Adrenal gland (tissue), 9 donors: ENCODE measurements at regions not wholly inside any gene's neighbourhood (a gene's known extent, or its start where the extent isn't known, plus 50 kb on each side); places are given as distances from the start of the nearest gene placed in this dataset.
"Not testable (repeated sequence)": the region's sequence is repeated elsewhere in the genome, so short reads cannot be mapped to it uniquely, and the experiment has no call there.

Source experiments
- DNase-seq, 7 donors: peaks; one replicate each; pipeline ENCODE4 v3.0.0-alpha.2; 2019 to 2020
- H3K27ac ChIP-seq, 5 donors: fragments of 200-600 bp; sonication (generic) in 4 of 5; 1 replicate in 3 of 5; 2 replicates in 2 of 5; pipeline versions ENCODE4 v1.5.1 to v1.8.0; 2016 to 2020; ENCODE audit warnings: mild to moderate bottlenecking in 1 of 5
- H3K27me3 ChIP-seq: fragments of 200-600 bp; 2 replicates; pipeline ENCODE4 v1.8.0; 2021
- H3K36me3 ChIP-seq, 2 donors: fragments of 200-600 bp; replicated peaks in 1 of 2; 1 replicate in 1 of 2; 2 replicates in 1 of 2; pipeline versions ENCODE4 v1.5.1 to v1.8.0; 2018 to 2022
- H3K4me1 ChIP-seq, 2 donors: fragments of 200-600 bp; replicated peaks in 1 of 2; 1 replicate in 1 of 2; 2 replicates in 1 of 2; pipeline versions ENCODE4 v1.5.1 to v1.8.0; 2018 to 2021
- H3K4me3 ChIP-seq, 4 donors: fragments of 200-600 bp; sonication (generic) in 3 of 4; one replicate each; pipeline ENCODE4 v1.5.1; 2016 to 2018
- H3K9me3 ChIP-seq, 3 donors: fragments of 200-600 bp; sonication (generic) in 1 of 3; replicated peaks in 1 of 3; 1 replicate in 2 of 3; 2 replicates in 1 of 3; pipeline versions ENCODE4 v1.5.1 to v1.8.0; 2016 to 2021
- CTCF ChIP-seq, 6 experiments: fragments of 450-650 bp in 4 of 6; fragments of 200-600 bp in 2 of 6; sonication (generic) in 1 of 6; IDR thresholded peaks; 1 replicate in 5 of 6; 2 replicates in 1 of 6; pipeline versions ENCODE4 v1.5.1 to v1.8.0; 2016 to 2021; ENCODE audit warnings: antibody characterized with exemption in 6 of 6, mild to moderate bottlenecking in 2 of 6, moderate library complexity in 1 of 6
- POLR2A ChIP-seq, 2 donors: fragments of 450-650 bp; IDR thresholded peaks; one replicate each; pipeline ENCODE4 v1.6.1; 2017; ENCODE audit warnings: antibody characterized with exemption in 2 of 2, mild to moderate bottlenecking in 2 of 2, moderate library complexity in 1 of 2
- WGBS, 4 donors: extraction: QIAGEN DNeasy Blood & Tissue Kit in 2 of 4; methylation state at CpG; one replicate each; pipeline versions ENCODE4 v1.1.5 to v1.1.7; 2013 to 2017; 5-methylcytosine and 5-hydroxymethylcytosine counted together
- intact Hi-C, 2 donors: fragments of 100-400 bp; cut with DNase I; formaldehyde crosslinking; loops; one replicate each; pipeline versions ENCODE4 v1.14.1 to v1.15.0; 2022 to 2023
- donor health status: healthy with polysubstance abuse.
- donor health status: Bipolar disorder and iron deficiency.
- donor health status: DM: yes; HTN: yes; CAD: no.
- donor health status: DM: no; HTN: no; CAD: no.
- donor health status: DM: no; HTN: no; CAD: no.

- Histone ChIP-seq H3K4me3 (no peak overlapping the region), H3K4me1 (no peaks in the 10 kb centered on the region), H3K27me3 (no peaks in the 10 kb centered on the region), H3K36me3 (no peaks in the 10 kb centered on the region), H3K27ac (no peak overlapping the region), H3K9me3 (no peaks in the 10 kb centered on the region)
- intact Hi-C loops: no loop called here
- TF ChIP-seq CTCF (IDR thresholded peaks at IDR 0.05) (no peak), POLR2A (IDR thresholded peaks at IDR 0.05) (no peak)
- no peak for DNase-seq
- 78 to 81% (median 80%) methylated on average over 7 of the region's 7 CpGs for WGBS, 4 donors
Measured at GRCh38 chr10:8360365-8360764, 305.9 kb downstream of the GATA3 start.

GRCh38 chr10:8360814-8361509, 306.5 kb downstream of the GATA3 start:
- no peaks in the 10 kb centered on the region for H3K4me1 ChIP-seq
- no peak overlapping the region for H3K27ac ChIP-seq
- H3K9me3 ChIP-seq: no peaks in the 10 kb centered on the region
- no peaks in the 10 kb centered on the region for H3K27me3 ChIP-seq
- 63 to 71% (median 67%) methylated on average over 2 of the region's 2 CpGs for WGBS, 4 donors
- TF ChIP-seq POLR2A (IDR thresholded peaks at IDR 0.05): no peak
- no peak for TF ChIP-seq CTCF (IDR thresholded peaks at IDR 0.05)
- no peaks in the 10 kb centered on the region for H3K36me3 ChIP-seq
- H3K4me3 ChIP-seq: no peak overlapping the region
- intact Hi-C loops: no loop called here
- DNase-seq: no peak

DNA sequence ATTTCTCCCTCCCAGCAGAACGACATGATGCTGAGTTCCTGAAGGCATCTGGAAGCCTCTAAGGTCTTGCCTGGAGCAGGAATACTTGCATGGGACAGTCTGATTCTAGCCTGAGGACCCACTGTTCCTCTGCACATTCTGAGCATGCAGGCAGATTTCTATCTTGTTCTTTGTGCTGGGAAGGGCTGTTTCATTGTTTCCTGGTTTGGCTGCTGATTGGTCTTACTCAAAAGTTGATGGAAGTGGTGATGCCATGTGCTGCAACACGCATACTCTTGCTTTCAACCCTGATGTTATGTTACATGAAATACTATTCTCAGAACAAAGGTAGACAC, 307.0 kb downstream of the GATA3 start:
- no peak overlapping the region for H3K4me3 ChIP-seq
- 45 to 72% (median 68%) methylated on average over 2 of the region's 2 CpGs for WGBS, 4 donors
- intact Hi-C loops: no loop called here
- no peaks in the 10 kb centered on the region for H3K36me3 ChIP-seq
- DNase-seq: no peak
- no peaks in the 10 kb centered on the region for H3K4me1 ChIP-seq
- no peak overlapping the region for H3K27ac ChIP-seq
- H3K27me3 ChIP-seq: no peaks in the 10 kb centered on the region
- no peaks in the 10 kb centered on the region for H3K9me3 ChIP-seq
- TF ChIP-seq POLR2A (IDR thresholded peaks at IDR 0.05) (no peak), CTCF (IDR thresholded peaks at IDR 0.05) (no peak)

DNA sequence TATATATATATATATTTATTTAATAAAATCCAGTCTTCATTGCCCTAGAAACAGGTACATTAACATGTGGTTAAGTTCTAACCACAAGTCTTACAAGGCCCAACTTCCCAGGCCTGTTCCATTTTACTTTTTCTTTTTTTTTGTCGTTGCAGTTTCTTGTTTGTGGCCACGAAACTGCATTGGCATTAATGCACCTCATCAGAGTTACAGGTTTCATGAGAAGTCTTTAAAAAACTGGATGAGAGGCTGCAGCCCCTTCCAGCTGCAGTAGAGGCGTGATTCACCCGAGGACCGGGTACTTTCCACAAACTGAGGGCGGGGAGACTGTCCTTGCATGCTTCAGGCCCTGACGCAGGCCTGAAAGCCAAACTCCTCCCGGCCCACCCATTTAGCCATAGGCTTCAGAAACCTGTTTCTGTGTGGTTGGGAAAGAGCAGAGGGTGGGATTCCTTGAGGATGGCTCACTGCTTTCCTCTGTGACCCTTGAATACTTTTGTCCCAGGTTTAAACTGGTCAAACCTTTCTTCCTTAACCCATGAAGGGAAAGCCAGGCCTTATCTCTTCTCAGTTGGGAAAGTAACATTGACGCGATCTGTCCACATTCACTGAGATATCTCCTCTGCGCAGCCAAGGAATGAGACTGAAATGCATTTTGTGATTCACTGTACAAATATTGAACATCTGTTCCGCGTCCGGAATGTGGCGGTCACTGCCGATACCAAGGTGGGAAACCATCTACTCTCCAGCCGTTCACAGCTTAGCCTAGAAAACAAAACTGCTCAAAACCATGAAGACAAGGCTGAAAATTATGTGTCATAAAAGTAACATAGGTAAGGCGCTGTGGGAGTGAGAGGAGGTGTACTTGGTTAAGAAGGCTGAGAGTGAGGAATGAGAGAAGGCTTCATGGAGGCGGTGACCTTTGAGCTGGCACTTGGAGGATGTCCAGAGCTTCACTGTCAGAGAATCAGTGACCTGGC, 311.7 kb downstream of the GATA3 start:
- no peak for DNase-seq
- 85 to 87% (median 86%) methylated on average over 19 of the region's 19 CpGs for WGBS, 4 donors
- no peak overlapping the region for H3K4me3 ChIP-seq
- H3K36me3 ChIP-seq: no peaks in the 10 kb centered on the region
- no peaks in the 10 kb centered on the region for H3K4me1 ChIP-seq
- H3K27ac ChIP-seq: no peak overlapping the region
- intact Hi-C loops: no loop called here
- H3K9me3 ChIP-seq: no peaks in the 10 kb centered on the region
- no peaks in the 10 kb centered on the region for H3K27me3 ChIP-seq
- no peak for TF ChIP-seq CTCF (IDR thresholded peaks at IDR 0.05)

DNA sequence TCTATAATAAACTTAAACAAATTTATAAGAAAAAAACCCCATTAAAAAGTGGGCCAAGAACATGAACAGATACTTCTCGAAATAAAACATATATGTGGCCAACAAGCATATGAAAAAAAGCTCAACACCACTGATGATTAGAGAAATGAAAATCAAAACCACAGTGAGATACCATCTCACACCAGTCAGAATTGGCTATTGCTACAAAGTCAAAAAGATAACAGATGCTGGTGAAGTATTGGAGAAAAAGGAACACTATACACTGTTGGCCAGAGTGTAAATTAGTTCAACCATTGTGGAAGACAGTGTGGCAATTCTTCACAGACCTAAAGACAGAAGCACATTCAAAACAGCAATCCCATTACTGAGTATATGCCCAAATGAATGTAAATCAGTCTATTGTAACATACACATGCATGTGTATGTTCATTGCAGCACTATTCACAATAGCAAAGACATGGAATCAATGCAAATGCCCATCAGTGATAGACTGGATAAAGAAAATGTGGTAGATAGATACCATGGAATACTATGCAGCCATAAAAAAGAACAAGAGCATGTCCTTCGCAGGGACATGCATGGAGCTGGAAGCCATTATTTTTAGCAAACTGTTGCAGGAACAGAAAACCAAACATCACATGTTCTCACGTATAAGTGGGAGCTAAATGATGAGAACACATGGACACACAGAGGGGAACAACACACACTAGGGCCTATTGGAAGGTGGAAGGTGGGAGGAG, 313.4 kb downstream of the GATA3 start:
- not testable (repeated sequence) for H3K4me1 ChIP-seq

More for the DNA sequence above, 313.4 kb downstream of the GATA3 start:
- intact Hi-C loops, H3K27ac ChIP-seq, H3K36me3 ChIP-seq, H3K9me3 ChIP-seq, DNase-seq, H3K4me3 ChIP-seq, H3K27me3 ChIP-seq: not testable (repeated sequence)
- 86 to 91% (median 88%) methylated on average over 3 of the region's 3 CpGs for WGBS, 4 donors
